Ishikawa (cell line): ENCODE measurements at regions not wholly inside any gene's neighbourhood (a gene's known extent, or its start where the extent isn't known, plus 50 kb on each side); places are given as distances from the start of the nearest gene placed in this dataset.

Source experiments
- CEBPB ChIP-seq: IDR thresholded peaks from 2 replicates; pipeline ENCODE4 v1.6.1; 2012
- CREB1 ChIP-seq: IDR thresholded peaks from 2 replicates; pipeline ENCODE4 v1.6.1; 2012; ENCODE audit warnings: low read depth
- EGR1 ChIP-seq: IDR thresholded peaks from 2 replicates; pipeline ENCODE4 v1.6.1; 2012
- EP300 ChIP-seq: IDR thresholded peaks from 2 replicates; pipeline ENCODE4 v1.6.1; 2012; ENCODE audit warnings: borderline replicate concordance
- FOXM1 ChIP-seq: IDR thresholded peaks from 2 replicates; pipeline ENCODE4 v1.6.1; 2012; ENCODE audit warnings: low read depth, borderline replicate concordance
- MAX ChIP-seq: IDR thresholded peaks from 2 replicates; pipeline ENCODE4 v1.6.1; 2012
- RAD21 ChIP-seq: IDR thresholded peaks from 2 replicates; pipeline ENCODE4 v1.6.1; 2012; ENCODE audit warnings: low read depth
- REST ChIP-seq: IDR thresholded peaks from 2 replicates; pipeline ENCODE4 v1.6.1; 2012; ENCODE audit warnings: low read depth, mild to moderate bottlenecking
- TAF1 ChIP-seq: IDR thresholded peaks from 2 replicates; pipeline ENCODE4 v1.6.1; 2012; ENCODE audit warnings: low read depth, mild to moderate bottlenecking
- TCF12 ChIP-seq: IDR thresholded peaks from 2 replicates; pipeline ENCODE4 v1.6.1; 2012; ENCODE audit warnings: low read depth
- TEAD4 ChIP-seq: IDR thresholded peaks from 2 replicates; pipeline ENCODE4 v1.6.1; 2012
- USF1 ChIP-seq: IDR thresholded peaks from 2 replicates; pipeline ENCODE4 v1.6.1; 2012
- YY1 ChIP-seq: IDR thresholded peaks from 2 replicates; pipeline ENCODE4 v1.6.1; 2012; ENCODE audit warnings: low read depth
- ZBTB7A ChIP-seq: IDR thresholded peaks from 2 replicates; pipeline ENCODE4 v1.6.1; 2012; ENCODE audit warnings: low read depth

- TF ChIP-seq RAD21 (no peak), CREB1 (no peak), TEAD4 (peak; percentile 57), EGR1 (no peak), YY1 (peak; percentile 74), CEBPB (no peak), REST (no peak), MAX (no peak), FOXM1 (no peak), TAF1 (no peak), TCF12 (no peak), EP300 (no peak), ZBTB7A (no peak), USF1 (no peak)
Observed at GRCh38 chr1:172906778-172907592, 143.8 kb downstream of the TNFSF18 start.
